ENCODE measurements at regions not wholly inside any gene's neighbourhood (a gene's known extent, or its start where the extent isn't known, plus 50 kb on each side); places are given as distances from the start of the nearest gene placed in this dataset.
"Not testable (repeated sequence)": the region's sequence is repeated elsewhere in the genome, so short reads cannot be mapped to it uniquely, and the experiment has no call there.

GRCh38 chr21:18104802-18105201 lies 139.8 kb upstream of the CHODL start:
- DNase-seq (ENCODE audit: low read depth) = no peak

- not testable (repeated sequence) for DNase-seq (ENCODE audit: low read depth)
These were observed 148.2 kb upstream of the CHODL start for GRCh38 chr21:18096413-18096812.

- DNase-seq (ENCODE audit: low read depth) = no peak
These were observed 154.8 kb upstream of the CHODL start for GRCh38 chr21:18089786-18090185.

GRCh38 chr21:18070392-18070791 lies 174.2 kb upstream of the CHODL start:
- DNase-seq (ENCODE audit: low read depth) = no peak

- no peak for DNase-seq (ENCODE audit: low read depth)
These were observed 174.8 kb upstream of the CHODL start for GRCh38 chr21:18069875-18070274.

- DNase-seq (ENCODE audit: low read depth) = no peak
These were observed 184.2 kb upstream of the CHODL start for GRCh38 chr21:18060402-18060801.

- DNase-seq (ENCODE audit: low read depth) = no peak
These were observed 185.8 kb upstream of the CHODL start for GRCh38 chr21:18058731-18059398.

GRCh38 chr21:18053151-18053550 lies 191.5 kb upstream of the CHODL start:
- DNase-seq (ENCODE audit: low read depth) = no peak

GRCh38 chr21:18049461-18049860 lies 195.2 kb upstream of the CHODL start:
- no peak for DNase-seq (ENCODE audit: low read depth)

GRCh38 chr21:18041012-18041411 lies 203.6 kb upstream of the CHODL start:
- DNase-seq (ENCODE audit: low read depth) = no peak

GRCh38 chr21:18030248-18030647 lies 211.1 kb upstream of the C21orf91 start:
- no peak for DNase-seq (ENCODE audit: low read depth)

- DNase-seq (ENCODE audit: low read depth) = no peak
These were observed 207.2 kb upstream of the C21orf91 start for GRCh38 chr21:18026359-18026758.

GRCh38 chr21:18023711-18024110 lies 204.6 kb upstream of the C21orf91 start:
- no peak for DNase-seq (ENCODE audit: low read depth)

GRCh38 chr21:18023157-18023556 lies 204.0 kb upstream of the C21orf91 start:
- DNase-seq (ENCODE audit: low read depth) = no peak

GRCh38 chr21:18007121-18007520 lies 188.0 kb upstream of the C21orf91 start:
- no peak for DNase-seq (ENCODE audit: low read depth)

GRCh38 chr21:18006691-18007090 lies 187.5 kb upstream of the C21orf91 start:
- no peak for DNase-seq (ENCODE audit: low read depth)

GRCh38 chr21:18002393-18002792 lies 183.2 kb upstream of the C21orf91 start:
- DNase-seq (ENCODE audit: low read depth) = no peak

- DNase-seq (ENCODE audit: low read depth) = no peak
These were observed 182.0 kb upstream of the C21orf91 start for GRCh38 chr21:18000981-18001686.

- DNase-seq (ENCODE audit: low read depth) = not testable (repeated sequence)
These were observed 179.4 kb upstream of the C21orf91 start for GRCh38 chr21:17998599-17998998.

- DNase-seq (ENCODE audit: low read depth) = no peak
These were observed 170.6 kb upstream of the C21orf91 start for GRCh38 chr21:17989780-17990179.

GRCh38 chr21:17988102-17988437 lies 168.9 kb upstream of the C21orf91 start:
- DNase-seq (ENCODE audit: low read depth) = no peak

- DNase-seq (ENCODE audit: low read depth) = no peak
These were observed 168.4 kb upstream of the C21orf91 start for GRCh38 chr21:17987382-17988101.

- no peak for DNase-seq (ENCODE audit: low read depth)
These were observed 162.0 kb upstream of the C21orf91 start for GRCh38 chr21:17981060-17981740.
